HG03064 (cell line): ENCODE measurements at regions not wholly inside any gene's neighbourhood (a gene's known extent, or its start where the extent isn't known, plus 50 kb on each side); places are given as distances from the start of the nearest gene placed in this dataset.

ENCODE experiments used
- ATAC-seq: cut with Tn5 transposase; IDR thresholded peaks from one replicate; pipeline ENCODE4 v1.9.1; 2021; ENCODE audit warnings: low read depth; ENCODE audit not compliant: unreplicated experiment

GRCh38 chr1:106756752-106757151 is 299.7 kb upstream of the PRMT6 start:
- no peak for ATAC-seq

GRCh38 chr1:106768077-106768476 is 288.4 kb upstream of the PRMT6 start:
- ATAC-seq, result no peak

- no peak for ATAC-seq
Observed at GRCh38 chr1:106768501-106768900, 288.0 kb upstream of the PRMT6 start.

- no peak for ATAC-seq
Observed at GRCh38 chr1:106773206-106773605, 283.3 kb upstream of the PRMT6 start.

- no peak for ATAC-seq
Observed at GRCh38 chr1:106780066-106780465, 276.4 kb upstream of the PRMT6 start.

- ATAC-seq, result no peak
Observed at GRCh38 chr1:106780806-106781569, 275.5 kb upstream of the PRMT6 start.

DNA sequence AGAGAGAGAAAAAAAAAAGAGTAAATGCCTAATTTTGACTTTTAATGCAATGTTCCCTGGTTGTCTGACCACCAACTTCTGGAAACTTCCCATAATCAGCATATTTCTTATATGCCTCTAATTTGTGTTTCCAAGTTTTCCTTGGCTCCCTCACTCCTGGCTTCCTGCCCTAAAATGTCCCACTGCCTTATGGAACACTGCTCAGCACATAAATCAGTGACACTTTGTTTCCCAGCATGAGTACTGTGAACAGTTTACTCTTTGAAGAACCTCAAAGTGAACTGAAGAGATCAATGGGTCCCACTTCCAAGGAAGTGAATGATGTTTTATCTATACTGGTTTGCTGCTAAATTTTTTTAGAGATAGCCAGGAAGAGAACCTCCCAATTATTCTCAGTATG is 271.3 kb upstream of the PRMT6 start:
- ATAC-seq, result no peak

- ATAC-seq, result no peak
Observed at GRCh38 chr1:106787520-106787919, 269.0 kb upstream of the PRMT6 start.

- ATAC-seq, result no peak
Observed at GRCh38 chr1:106789686-106790085, 266.8 kb upstream of the PRMT6 start.

GRCh38 chr1:106791041-106791440 is 265.4 kb upstream of the PRMT6 start:
- ATAC-seq, result no peak

DNA sequence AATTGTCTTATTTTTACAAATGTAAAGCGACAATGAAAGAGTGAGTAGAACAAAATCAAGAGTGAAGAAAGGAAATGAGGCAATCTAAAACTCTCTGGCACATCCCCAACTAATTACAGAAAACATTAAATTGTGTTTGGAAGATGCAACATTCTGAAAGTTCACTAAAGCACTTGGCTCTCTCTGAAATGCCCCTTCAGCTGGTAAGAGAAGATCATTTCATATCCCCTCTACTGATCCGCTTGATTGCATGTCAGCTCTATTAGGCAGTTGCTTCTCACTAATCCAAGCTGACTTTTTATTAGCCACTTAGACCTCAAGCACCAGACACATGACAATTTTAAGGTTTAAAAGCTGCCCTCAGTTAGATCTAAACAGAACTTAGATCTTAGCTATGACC is 262.8 kb upstream of the PRMT6 start:
- no peak for ATAC-seq

GRCh38 chr1:106798991-106799390 is 257.5 kb upstream of the PRMT6 start:
- no peak for ATAC-seq

GRCh38 chr1:106802181-106802580 is 254.3 kb upstream of the PRMT6 start:
- ATAC-seq, result no peak

GRCh38 chr1:106814418-106814817 is 242.1 kb upstream of the PRMT6 start:
- no peak for ATAC-seq

GRCh38 chr1:106817575-106817974 is 238.9 kb upstream of the PRMT6 start:
- ATAC-seq, result no peak

GRCh38 chr1:106831511-106831910 is 225.0 kb upstream of the PRMT6 start:
- ATAC-seq, result no peak

DNA sequence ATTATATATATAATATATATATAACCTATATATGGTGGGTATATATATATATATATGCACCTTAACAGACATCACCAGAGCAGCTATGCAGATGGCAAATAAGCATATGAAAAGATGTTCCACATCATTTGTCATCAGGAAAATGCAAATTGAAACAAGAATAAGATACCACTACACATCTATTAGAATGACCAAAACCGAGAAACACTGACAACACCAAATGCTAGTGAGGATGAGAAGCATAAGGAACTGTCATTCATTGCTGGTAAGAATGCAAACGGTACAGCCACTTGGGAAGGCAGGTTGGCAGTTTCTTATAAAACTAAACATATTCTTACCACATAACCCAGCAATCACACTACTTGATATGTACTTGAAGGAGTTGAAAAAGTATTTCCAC is 219.8 kb upstream of the PRMT6 start:
- peak; percentile 79 for ATAC-seq

DNA sequence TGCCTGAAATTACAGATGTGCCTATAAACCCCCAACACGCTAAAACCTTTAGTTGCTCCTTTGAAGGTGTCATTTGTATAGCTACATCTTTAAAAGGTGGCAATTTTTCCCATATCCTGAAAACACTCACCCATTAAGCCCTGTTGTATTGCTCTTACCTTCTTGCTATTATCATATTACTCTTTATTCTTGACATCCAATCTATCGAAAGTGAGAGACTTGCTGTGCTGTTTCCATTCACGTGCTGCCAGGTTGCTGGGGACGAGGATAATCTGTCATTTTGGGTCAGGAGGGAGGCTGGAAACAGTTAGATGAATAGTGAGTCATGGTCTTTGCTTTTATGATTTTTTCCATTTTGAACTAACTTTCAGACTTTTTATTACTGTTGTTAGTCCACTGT is 213.0 kb upstream of the PRMT6 start:
- no peak for ATAC-seq

GRCh38 chr1:106846656-106847055 is 209.8 kb upstream of the PRMT6 start:
- ATAC-seq, result peak; percentile 81

DNA sequence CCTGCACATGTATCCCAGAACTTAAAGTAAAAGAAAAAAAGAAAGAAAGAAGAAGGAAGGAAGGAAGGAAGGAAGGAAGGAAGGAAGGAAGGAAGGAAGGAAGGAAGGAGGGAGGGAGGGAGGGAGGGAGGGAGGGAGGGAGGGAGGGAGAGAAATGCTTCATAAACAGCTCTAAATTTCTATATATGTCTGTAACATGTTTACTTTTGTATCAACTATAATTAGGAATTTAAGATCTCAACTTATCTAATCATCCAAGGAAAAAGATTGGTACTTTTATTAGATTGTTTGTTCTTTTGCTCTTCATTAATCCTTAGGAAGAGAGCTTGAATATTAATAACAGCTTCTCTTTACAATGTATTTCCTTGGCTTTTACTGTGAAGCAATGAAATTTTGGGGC is 195.4 kb upstream of the PRMT6 start:
- no peak for ATAC-seq

DNA sequence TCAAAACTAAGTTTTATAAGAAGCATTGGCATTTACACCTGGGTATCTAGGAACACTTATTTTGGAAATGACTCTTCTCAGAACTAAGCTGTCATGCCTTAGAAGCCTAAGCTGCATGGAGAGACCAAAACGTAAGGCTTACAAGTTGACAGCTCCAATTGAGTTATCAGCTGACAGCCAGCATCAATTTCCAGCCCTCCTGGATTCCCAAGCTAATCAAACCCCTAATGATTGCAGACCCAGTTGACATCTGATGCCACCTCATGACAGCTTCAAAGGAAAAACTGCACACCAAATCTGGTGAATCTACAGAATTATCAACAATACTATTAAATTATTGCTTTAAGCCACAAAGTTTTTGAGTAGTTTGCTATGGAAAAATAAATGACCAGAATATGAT is 187.6 kb upstream of the PRMT6 start:
- ATAC-seq, result no peak

- no peak for ATAC-seq
Observed at GRCh38 chr1:106875622-106876021, 180.9 kb upstream of the PRMT6 start.

- no peak for ATAC-seq
Observed at GRCh38 chr1:106876384-106876783, 180.1 kb upstream of the PRMT6 start.
